Type B pancreatic cell (in vitro differentiated cells): ENCODE measurements at regions not wholly inside any gene's neighbourhood (a gene's known extent, or its start where the extent isn't known, plus 50 kb on each side); places are given as distances from the start of the nearest gene placed in this dataset.
"Not testable (repeated sequence)": the region's sequence is repeated elsewhere in the genome, so short reads cannot be mapped to it uniquely, and the experiment has no call there.

Source experiments
- DNase-seq: peaks from one replicate; pipeline ENCODE4 v3.0.0; 2021; ENCODE audit warnings: mixed read lengths; ENCODE audit not compliant: unreplicated experiment; ENCODE audit errors: extremely low spot score
- H3K27ac Mint-ChIP-seq: 2 replicates; pipeline ENCODE4 v1.8.0; 2021; ENCODE audit warnings: mild to moderate bottlenecking, mixed read lengths
- H3K27me3 Mint-ChIP-seq: 2 replicates; pipeline ENCODE4 v1.8.0; 2021; ENCODE audit warnings: mixed read lengths
- H3K36me3 Mint-ChIP-seq: 2 replicates; pipeline ENCODE4 v1.8.0; 2021; ENCODE audit warnings: mixed read lengths
- H3K4me1 Mint-ChIP-seq: one replicate; pipeline ENCODE4 v1.8.0; 2021; ENCODE audit warnings: mixed read lengths; ENCODE audit not compliant: unreplicated experiment
- H3K4me3 Mint-ChIP-seq: 2 replicates; pipeline ENCODE4 v1.8.0; 2021; ENCODE audit warnings: mild to moderate bottlenecking, mixed read lengths
- H3K9me3 Mint-ChIP-seq: 2 replicates; pipeline ENCODE4 v1.8.0; 2021; ENCODE audit warnings: mixed read lengths
- TF ChIP-seq, protein P1 (sequence below): fragments of 200-600 bp; sonication (generic); conservative IDR thresholded peaks from 2 replicates; pipeline ENCODE4 v1.5.0; 2021; ENCODE audit warnings: antibody characterized with exemption, mild to moderate bottlenecking

DNA sequence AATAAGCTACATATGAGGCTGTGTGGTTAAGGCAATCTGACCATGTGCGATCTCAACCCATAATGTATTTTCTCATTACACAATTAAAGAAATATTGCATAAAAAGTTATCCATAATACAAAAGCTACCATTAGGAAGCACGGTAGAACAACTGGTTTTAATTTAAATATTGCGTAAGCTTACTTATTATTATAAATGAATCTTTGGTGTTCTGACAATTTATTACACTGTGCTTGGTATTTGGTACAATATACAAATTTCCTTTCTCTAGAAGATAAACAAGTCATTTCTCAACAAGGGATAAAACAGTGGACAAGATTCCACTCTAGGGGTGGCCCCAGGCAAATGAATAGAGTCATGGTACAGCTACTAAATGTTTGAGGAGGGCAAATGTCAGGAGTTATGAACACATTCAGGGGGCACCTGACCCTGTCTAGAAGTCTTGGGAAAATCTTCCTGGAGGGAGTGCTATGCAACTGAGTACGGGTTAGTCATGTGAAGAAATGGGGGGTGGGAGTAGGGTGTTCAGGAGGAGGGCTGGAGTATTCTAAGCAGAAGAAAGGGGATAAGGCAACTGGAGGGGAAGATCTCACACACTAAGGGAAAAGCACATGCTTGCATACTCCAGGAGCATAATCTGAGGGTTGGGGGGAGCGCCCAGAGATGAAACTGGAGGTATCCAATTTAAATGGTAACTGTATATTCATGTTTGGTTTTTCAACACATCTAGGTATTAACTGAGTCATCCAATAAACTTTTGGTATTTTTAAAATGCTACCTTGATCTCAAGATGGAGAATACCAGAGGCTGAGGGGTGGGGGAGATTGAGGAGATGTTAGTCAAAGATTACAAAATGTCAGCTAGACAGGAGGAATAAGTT is 296.9 kb upstream of the SGK1 start:
- peaks cover 4% of the 10 kb centered on the region for H3K4me1 Mint-ChIP-seq
- DNase-seq: no peak
- no peak overlapping the region for H3K4me3 Mint-ChIP-seq
- TF ChIP-seq, protein P1, sequence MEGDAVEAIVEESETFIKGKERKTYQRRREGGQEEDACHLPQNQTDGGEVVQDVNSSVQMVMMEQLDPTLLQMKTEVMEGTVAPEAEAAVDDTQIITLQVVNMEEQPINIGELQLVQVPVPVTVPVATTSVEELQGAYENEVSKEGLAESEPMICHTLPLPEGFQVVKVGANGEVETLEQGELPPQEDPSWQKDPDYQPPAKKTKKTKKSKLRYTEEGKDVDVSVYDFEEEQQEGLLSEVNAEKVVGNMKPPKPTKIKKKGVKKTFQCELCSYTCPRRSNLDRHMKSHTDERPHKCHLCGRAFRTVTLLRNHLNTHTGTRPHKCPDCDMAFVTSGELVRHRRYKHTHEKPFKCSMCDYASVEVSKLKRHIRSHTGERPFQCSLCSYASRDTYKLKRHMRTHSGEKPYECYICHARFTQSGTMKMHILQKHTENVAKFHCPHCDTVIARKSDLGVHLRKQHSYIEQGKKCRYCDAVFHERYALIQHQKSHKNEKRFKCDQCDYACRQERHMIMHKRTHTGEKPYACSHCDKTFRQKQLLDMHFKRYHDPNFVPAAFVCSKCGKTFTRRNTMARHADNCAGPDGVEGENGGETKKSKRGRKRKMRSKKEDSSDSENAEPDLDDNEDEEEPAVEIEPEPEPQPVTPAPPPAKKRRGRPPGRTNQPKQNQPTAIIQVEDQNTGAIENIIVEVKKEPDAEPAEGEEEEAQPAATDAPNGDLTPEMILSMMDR: no peak
- H3K27ac Mint-ChIP-seq: no peak overlapping the region
- H3K27me3 Mint-ChIP-seq: peaks cover 14% of the 10 kb centered on the region
- peaks cover 6% of the 10 kb centered on the region for H3K9me3 Mint-ChIP-seq
- H3K36me3 Mint-ChIP-seq: no peaks in the 10 kb centered on the region

GRCh38 chr6:134612128-134612527 is 294.2 kb upstream of the SGK1 start:
- not testable (repeated sequence) for H3K9me3 Mint-ChIP-seq, H3K27ac Mint-ChIP-seq, H3K4me1 Mint-ChIP-seq, DNase-seq, H3K27me3 Mint-ChIP-seq, H3K36me3 Mint-ChIP-seq, H3K4me3 Mint-ChIP-seq

DNA sequence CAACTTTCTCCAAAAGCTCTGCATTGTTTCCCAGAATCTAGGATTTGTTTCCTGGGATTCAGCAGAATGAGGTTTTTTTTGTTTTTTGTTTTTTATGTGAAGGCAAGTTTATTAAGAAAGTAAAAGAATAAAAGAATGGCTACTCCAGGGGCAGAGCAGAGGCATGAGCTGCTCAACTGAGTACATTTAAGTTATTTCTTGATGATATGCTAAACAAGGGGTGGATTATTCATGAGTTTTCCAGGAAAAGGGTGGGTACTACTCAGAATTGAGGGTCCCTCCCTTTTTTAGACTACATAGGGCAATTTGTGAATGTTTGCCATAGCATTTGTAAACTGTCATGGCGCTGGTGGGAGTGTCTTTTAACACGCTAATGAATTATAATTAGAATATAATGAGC is 292.5 kb upstream of the SGK1 start:
- Mint-ChIP-seq H3K36me3 (no peaks in the 10 kb centered on the region), H3K27me3 (no peaks in the 10 kb centered on the region), H3K4me3 (no peak overlapping the region), H3K4me1 (no peaks in the 10 kb centered on the region), H3K9me3 (peaks cover 6% of the 10 kb centered on the region), H3K27ac (no peak overlapping the region)
- TF ChIP-seq, protein P1: no peak
- no peak for DNase-seq

- Mint-ChIP-seq H3K36me3 (no peaks in the 10 kb centered on the region), H3K9me3 (peaks cover 5% of the 10 kb centered on the region), H3K4me1 (peaks cover 3% of the 10 kb centered on the region), H3K27ac (no peak overlapping the region), H3K4me3 (no peak overlapping the region), H3K27me3 (peaks cover 4% of the 10 kb centered on the region)
- TF ChIP-seq, protein P1: no peak
- no peak for DNase-seq
Measured at GRCh38 chr6:134609716-134610261, 291.9 kb upstream of the SGK1 start.

DNA sequence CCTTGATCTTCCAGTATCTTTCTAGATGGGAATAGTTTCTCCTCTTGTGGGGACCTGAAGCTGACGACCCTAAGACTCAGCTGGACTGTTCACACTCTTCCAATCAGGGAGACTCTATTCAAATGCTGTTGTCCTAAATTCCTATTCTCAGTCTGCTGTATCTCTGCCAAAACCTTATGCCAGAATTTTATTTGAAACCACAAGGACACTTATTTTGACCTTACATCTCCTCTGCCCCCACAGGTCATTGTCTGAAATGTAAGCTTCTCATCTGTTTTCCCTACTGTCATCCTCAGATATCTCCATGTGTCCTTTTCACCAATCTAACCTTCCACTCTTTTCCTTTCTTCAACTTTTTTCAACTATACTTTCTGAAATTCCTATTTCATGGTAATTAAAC is 289.5 kb upstream of the SGK1 start:
- H3K9me3 Mint-ChIP-seq: peaks cover 10% of the 10 kb centered on the region
- H3K27me3 Mint-ChIP-seq: peaks cover 6% of the 10 kb centered on the region
- H3K27ac Mint-ChIP-seq: no peak overlapping the region
- TF ChIP-seq, protein P1: no peak
- H3K36me3 Mint-ChIP-seq: no peaks in the 10 kb centered on the region
- H3K4me1 Mint-ChIP-seq: peaks cover 5% of the 10 kb centered on the region
- no peak for DNase-seq
- no peak overlapping the region for H3K4me3 Mint-ChIP-seq

DNA sequence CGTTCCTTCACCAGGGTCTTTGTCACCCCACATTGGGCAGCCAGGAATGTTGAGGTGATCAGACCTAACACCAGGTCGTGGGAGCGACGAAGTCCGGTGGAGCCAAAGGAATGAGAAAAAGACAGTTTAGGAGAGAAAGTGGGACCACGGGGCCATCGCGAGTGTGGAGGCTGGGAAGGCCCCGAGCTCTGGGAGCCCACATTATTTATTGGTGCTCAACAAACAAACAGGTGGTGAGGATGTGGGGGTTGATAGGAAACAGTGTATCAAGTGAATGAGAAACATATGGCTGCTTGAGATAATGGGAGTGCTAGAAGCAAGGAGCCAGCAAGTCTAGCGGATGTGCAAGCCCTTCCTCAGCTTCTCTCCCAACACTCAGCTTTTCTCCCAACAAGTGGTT is 287.1 kb upstream of the SGK1 start:
- Mint-ChIP-seq H3K4me1 (peaks cover 10% of the 10 kb centered on the region), H3K27ac (no peak overlapping the region), H3K36me3 (peaks cover 6% of the 10 kb centered on the region), H3K27me3 (peaks cover 9% of the 10 kb centered on the region), H3K4me3 (no peak overlapping the region), H3K9me3 (peaks cover 22% of the 10 kb centered on the region)
- TF ChIP-seq, protein P1: no peak
- no peak for DNase-seq
